Hepatocyte (in vitro differentiated cells): ENCODE measurements at regions not wholly inside any gene's neighbourhood (a gene's known extent, or its start where the extent isn't known, plus 50 kb on each side); places are given as distances from the start of the nearest gene placed in this dataset.

Experiments
- EZH2 ChIP-seq: fragments of 200-600 bp; sonication (generic); IDR thresholded peaks from 2 replicates; pipeline ENCODE4 v1.6.1; 2016; ENCODE audit warnings: antibody characterized with exemption, mild to moderate bottlenecking, borderline replicate concordance
- EZH2phosphoT487 ChIP-seq: fragments of 200-600 bp; sonication (generic); IDR thresholded peaks from one replicate; pipeline ENCODE4 v1.6.1; 2018; ENCODE audit warnings: antibody characterized with exemption, mild to moderate bottlenecking, low read depth, moderate library complexity; ENCODE audit not compliant: unreplicated experiment, severe bottlenecking
- TF ChIP-seq, protein P1 (sequence below): fragments of 200-600 bp; sonication (generic); IDR thresholded peaks from 2 replicates; pipeline ENCODE4 v1.5.1; 2016; ENCODE audit warnings: antibody characterized with exemption, mild to moderate bottlenecking; ENCODE audit not compliant: poor library complexity

DNA sequence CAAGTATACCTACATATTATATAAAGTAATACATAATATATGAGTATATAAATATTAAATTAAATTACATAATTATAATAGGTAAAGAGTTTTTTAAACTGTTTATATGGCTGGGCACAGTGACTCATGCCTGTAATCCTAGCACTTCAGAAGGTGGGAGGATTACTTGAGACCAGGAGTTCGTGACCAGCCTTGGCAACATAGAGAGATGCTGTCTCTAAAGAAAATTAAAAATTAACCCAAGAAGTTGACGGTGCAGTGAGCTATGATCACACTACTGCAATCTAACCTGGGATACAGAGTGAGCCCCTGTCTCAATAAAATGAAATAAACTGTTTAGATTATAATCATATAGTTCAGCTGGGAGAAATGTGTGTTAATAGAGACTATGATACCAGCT is 363.0 kb downstream of the DDX10 start:
- TF ChIP-seq EZH2phosphoT487 (no peak), EZH2 (no peak)
- TF ChIP-seq, protein P1, sequence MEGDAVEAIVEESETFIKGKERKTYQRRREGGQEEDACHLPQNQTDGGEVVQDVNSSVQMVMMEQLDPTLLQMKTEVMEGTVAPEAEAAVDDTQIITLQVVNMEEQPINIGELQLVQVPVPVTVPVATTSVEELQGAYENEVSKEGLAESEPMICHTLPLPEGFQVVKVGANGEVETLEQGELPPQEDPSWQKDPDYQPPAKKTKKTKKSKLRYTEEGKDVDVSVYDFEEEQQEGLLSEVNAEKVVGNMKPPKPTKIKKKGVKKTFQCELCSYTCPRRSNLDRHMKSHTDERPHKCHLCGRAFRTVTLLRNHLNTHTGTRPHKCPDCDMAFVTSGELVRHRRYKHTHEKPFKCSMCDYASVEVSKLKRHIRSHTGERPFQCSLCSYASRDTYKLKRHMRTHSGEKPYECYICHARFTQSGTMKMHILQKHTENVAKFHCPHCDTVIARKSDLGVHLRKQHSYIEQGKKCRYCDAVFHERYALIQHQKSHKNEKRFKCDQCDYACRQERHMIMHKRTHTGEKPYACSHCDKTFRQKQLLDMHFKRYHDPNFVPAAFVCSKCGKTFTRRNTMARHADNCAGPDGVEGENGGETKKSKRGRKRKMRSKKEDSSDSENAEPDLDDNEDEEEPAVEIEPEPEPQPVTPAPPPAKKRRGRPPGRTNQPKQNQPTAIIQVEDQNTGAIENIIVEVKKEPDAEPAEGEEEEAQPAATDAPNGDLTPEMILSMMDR = no peak
